Naive thymus-derived CD8-positive, alpha-beta T cell (primary cell): ENCODE measurements at regions not wholly inside any gene's neighbourhood (a gene's known extent, or its start where the extent isn't known, plus 50 kb on each side); places are given as distances from the start of the nearest gene placed in this dataset.

ENCODE experiments used
- ATAC-seq, 2 donors: fragments of 150-1000 bp; cut with Tn5 transposase in 1 of 2; sonication (Bioruptor Pico), chemical (Tn5 transposase) in 1 of 2; 1 replicate in 1 of 2; 2 replicates in 1 of 2; pipeline ENCODE4 v1.10.0; 2021; ENCODE audit warnings: mild to moderate bottlenecking in 2 of 2, moderate library complexity in 2 of 2
- POLR2A ChIA-PET: fragments of 350-600 bp; sonication (Branson Sonifier 250); formaldehyde crosslinking; loops from one replicate; lab custom pipeline; 2021; ENCODE audit warnings: antibody characterized with exemption; lab: Charles Lee
- DNase-seq, 10 donors: peaks; one replicate each; pipeline versions ENCODE4 v3.0.0 to v3.0.0-alpha.2; 2020 to 2022
- H3K27ac Mint-ChIP-seq, 10 donors: one replicate each; pipeline ENCODE4 v1.8.0; 2020 to 2022; ENCODE audit warnings: mild to moderate bottlenecking in 10 of 10, mixed read lengths in 10 of 10, moderate library complexity in 4 of 10, inconsistent platforms in 1 of 10
- H3K27me3 Mint-ChIP-seq, 5 donors: one replicate each; pipeline ENCODE4 v1.8.0; 2021 to 2022; ENCODE audit warnings: mixed read lengths in 5 of 5
- H3K36me3 Mint-ChIP-seq, 3 donors: one replicate each; pipeline ENCODE4 v1.8.0; 2020 to 2022; ENCODE audit warnings: mixed read lengths in 3 of 3, mild to moderate bottlenecking in 2 of 3, inconsistent platforms in 1 of 3
- H3K4me1 Mint-ChIP-seq, 4 donors: one replicate each; pipeline ENCODE4 v1.8.0; 2021 to 2022; ENCODE audit warnings: mixed read lengths in 4 of 4
- H3K4me3 Mint-ChIP-seq, 10 donors: one replicate each; pipeline ENCODE4 v1.8.0; 2020 to 2022; ENCODE audit warnings: mild to moderate bottlenecking in 10 of 10, mixed read lengths in 10 of 10, moderate library complexity in 6 of 10, inconsistent platforms in 1 of 10
- H3K9me3 Mint-ChIP-seq, 9 donors: one replicate each; pipeline ENCODE4 v1.8.0; 2020 to 2022; ENCODE audit warnings: mixed read lengths in 9 of 9, mild to moderate bottlenecking in 3 of 9, inconsistent platforms in 1 of 9, moderate library complexity in 1 of 9

GRCh38 chr1:4526747-4527146, 127.7 kb upstream of the AJAP1 start:
- no peaks in the 10 kb centered on the region for H3K9me3 Mint-ChIP-seq
- no peaks in the 10 kb centered on the region for H3K4me1 Mint-ChIP-seq
- no peak for ATAC-seq
- peaks cover 0 to 16% (median 10%) of the 10 kb centered on the region in 5 donors for H3K27me3 Mint-ChIP-seq
- DNase-seq: no peak
- H3K27ac Mint-ChIP-seq: no peak overlapping the region
- H3K36me3 Mint-ChIP-seq: no peaks in the 10 kb centered on the region
- no peak overlapping the region for H3K4me3 Mint-ChIP-seq
- POLR2A ChIA-PET: no interaction called here

DNA sequence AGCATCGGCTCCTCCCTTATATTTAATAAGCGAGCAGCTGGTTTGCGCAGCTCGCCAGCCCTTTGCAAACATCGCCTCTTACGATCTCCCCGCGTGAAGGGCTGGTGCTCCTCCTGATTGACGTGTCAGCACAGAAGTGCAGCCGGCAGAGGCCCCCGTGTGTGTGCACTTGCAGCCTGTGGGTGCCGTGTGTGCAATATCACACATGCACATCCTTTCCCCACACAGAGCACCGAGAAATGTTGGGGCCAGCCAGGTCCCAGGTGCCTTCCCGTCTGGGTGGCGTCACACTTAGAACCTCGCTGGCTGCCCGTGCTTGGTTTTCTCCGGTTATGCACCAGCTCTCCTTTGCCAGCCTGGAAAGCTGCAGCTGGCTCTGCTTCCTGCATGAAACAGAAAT, 126.6 kb upstream of the AJAP1 start:
- no peak for ATAC-seq
- POLR2A ChIA-PET: no interaction called here
- H3K27me3 Mint-ChIP-seq: peaks cover 0 to 24% (median 20%) of the 10 kb centered on the region in 5 donors

DNA sequence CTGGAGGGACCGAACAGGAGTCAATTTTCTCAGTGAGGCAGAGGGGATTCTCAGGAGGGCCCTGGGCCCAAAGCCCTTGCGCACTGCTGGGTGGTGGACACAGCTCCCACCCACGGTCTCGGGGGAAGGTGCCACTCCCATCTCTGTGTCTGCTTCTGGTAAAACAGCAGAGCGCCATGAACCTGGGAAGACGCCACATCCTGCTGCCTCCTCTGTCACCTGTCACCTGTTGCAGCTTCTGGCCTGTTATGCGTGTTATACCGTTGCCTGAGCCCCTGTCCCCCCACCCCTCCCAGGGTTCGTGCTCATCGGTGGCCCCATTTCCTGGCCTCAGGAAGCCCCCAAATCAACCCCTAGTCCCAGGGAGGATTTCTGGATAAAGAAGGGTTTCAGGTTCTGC, 125.8 kb upstream of the AJAP1 start:
- Mint-ChIP-seq H3K36me3 (no peaks in the 10 kb centered on the region), H3K9me3 (no peaks in the 10 kb centered on the region), H3K4me3 (no peak overlapping the region), H3K27me3 (peaks cover 0 to 25% (median 20%) of the 10 kb centered on the region in 5 donors), H3K4me1 (no peaks in the 10 kb centered on the region), H3K27ac (no peak overlapping the region)
- DNase-seq (no peak), ATAC-seq (no peak)
- POLR2A ChIA-PET: no interaction called here

More for the DNA sequence above, 126.6 kb upstream of the AJAP1 start:
- no peak for DNase-seq
- H3K4me1 Mint-ChIP-seq: no peaks in the 10 kb centered on the region
- H3K27ac Mint-ChIP-seq: no peak overlapping the region
- no peaks in the 10 kb centered on the region for H3K36me3 Mint-ChIP-seq
- H3K4me3 Mint-ChIP-seq: no peak overlapping the region
- H3K9me3 Mint-ChIP-seq: no peaks in the 10 kb centered on the region

GRCh38 chr1:4529446-4530165, 124.8 kb upstream of the AJAP1 start:
- DNase-seq (no peak), ATAC-seq (no peak)
- Mint-ChIP-seq H3K4me1 (no peaks in the 10 kb centered on the region), H3K36me3 (no peaks in the 10 kb centered on the region), H3K9me3 (peaks cover 0 to 2% (median 0%) of the 10 kb centered on the region in 9 donors), H3K27ac (no peak overlapping the region), H3K4me3 (no peak overlapping the region), H3K27me3 (peaks cover 0 to 29% (median 20%) of the 10 kb centered on the region in 5 donors)
- POLR2A ChIA-PET: no interaction called here

DNA sequence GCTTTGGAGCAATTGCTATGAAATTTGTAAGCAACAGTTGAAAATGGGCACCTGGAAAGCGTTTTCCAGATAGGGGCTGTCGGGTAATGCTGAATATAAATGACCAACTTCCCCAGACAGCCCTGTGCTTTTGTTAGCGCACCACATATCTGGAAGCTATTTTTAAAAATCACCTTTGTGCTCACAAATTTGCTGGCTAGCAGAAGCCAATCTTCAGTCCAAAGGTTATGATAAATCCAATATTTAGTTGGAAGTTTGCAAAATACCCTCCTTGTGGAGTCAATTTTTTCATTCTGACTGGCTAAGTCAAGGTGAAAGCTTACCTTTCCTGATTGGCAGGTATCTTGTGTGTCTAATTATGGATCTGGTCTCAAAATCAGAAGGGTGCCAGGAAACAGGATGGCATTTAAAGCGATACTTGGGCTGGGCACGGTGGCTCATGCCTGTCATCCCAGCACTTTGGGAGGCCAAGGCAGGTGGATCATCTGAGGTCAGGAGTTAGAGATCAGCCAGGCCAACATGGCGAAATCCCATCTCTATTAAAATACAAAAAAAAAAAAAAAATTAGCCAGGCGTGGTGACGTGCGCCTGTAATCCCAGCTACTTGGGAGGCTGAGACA, 124.1 kb upstream of the AJAP1 start:
- DNase-seq (no peak), ATAC-seq (no peak)
- no peaks in the 10 kb centered on the region for H3K4me1 Mint-ChIP-seq

DNA sequence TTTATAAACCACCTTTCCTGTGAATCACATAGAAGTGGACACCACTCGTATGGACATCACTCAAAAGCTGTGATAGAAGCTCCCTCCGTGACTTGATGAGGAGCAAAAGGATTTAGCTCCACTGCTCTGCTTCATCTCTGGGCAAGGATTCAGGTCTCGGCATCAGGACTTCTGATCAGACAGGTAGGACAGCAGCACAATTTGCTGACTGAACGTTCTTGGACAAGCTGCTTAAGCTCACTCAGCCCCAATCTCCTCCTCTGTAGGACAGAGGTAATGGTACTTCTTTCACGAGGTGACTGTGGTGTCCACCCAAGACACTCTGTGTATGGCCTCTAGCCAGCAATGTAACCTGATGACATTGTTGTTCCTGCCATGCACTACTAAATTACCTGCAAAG, 122.6 kb upstream of the AJAP1 start:
- no peak for DNase-seq
- no peak overlapping the region for H3K4me3 Mint-ChIP-seq
- POLR2A ChIA-PET: no interaction called here
- H3K36me3 Mint-ChIP-seq: no peaks in the 10 kb centered on the region
- H3K27me3 Mint-ChIP-seq: peaks cover 0 to 37% (median 19%) of the 10 kb centered on the region in 5 donors
- H3K9me3 Mint-ChIP-seq: peaks cover 0 to 5% (median 0%) of the 10 kb centered on the region in 9 donors
- ATAC-seq: no peak
- H3K4me1 Mint-ChIP-seq: no peaks in the 10 kb centered on the region
- H3K27ac Mint-ChIP-seq: no peak overlapping the region

More for the DNA sequence above, 124.1 kb upstream of the AJAP1 start:
- POLR2A ChIA-PET: no interaction called here
- H3K36me3 Mint-ChIP-seq: no peaks in the 10 kb centered on the region
- peaks cover 0 to 2% (median 0%) of the 10 kb centered on the region in 9 donors for H3K9me3 Mint-ChIP-seq
- H3K4me3 Mint-ChIP-seq: no peak overlapping the region
- H3K27ac Mint-ChIP-seq: no peak overlapping the region
- peaks cover 0 to 36% (median 20%) of the 10 kb centered on the region in 5 donors for H3K27me3 Mint-ChIP-seq

DNA sequence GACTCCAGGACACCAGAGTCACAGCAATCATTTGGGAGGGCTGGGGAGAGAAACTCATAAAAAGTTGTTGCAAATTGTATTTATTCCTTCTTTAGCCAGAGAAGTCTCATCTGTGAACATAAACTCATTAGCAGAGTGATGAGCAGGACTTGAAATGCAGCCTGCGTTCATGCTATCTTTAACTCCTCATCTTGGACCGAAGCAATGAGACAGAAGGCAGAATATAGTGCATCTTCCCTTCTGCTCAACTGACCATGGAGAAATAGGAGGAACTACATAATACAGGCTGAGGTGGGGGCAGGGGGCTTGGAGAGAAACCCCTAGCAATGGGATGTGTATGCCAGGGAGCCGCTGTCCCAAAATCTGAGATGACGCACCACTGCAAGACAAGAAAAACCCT, 121.8 kb upstream of the AJAP1 start:
- Mint-ChIP-seq H3K9me3 (peaks cover 0 to 5% (median 0%) of the 10 kb centered on the region in 9 donors), H3K4me3 (no peak overlapping the region), H3K36me3 (no peaks in the 10 kb centered on the region), H3K4me1 (no peaks in the 10 kb centered on the region), H3K27me3 (peaks cover 0 to 33% (median 15%) of the 10 kb centered on the region in 5 donors), H3K27ac (no peak overlapping the region)
- ATAC-seq (no peak), DNase-seq (no peak)
- POLR2A ChIA-PET: no interaction called here

- DNase-seq (no peak), ATAC-seq (no peak)
- POLR2A ChIA-PET: no interaction called here
- Mint-ChIP-seq H3K36me3 (no peaks in the 10 kb centered on the region), H3K27me3 (peaks cover 3 to 27% (median 16%) of the 10 kb centered on the region in 5 donors), H3K27ac (no peak overlapping the region), H3K4me3 (no peak overlapping the region), H3K4me1 (no peaks in the 10 kb centered on the region), H3K9me3 (peaks cover 0 to 34% (median 9%) of the 10 kb centered on the region in 9 donors)
Measured at GRCh38 chr1:4546911-4547310, 107.5 kb upstream of the AJAP1 start.

DNA sequence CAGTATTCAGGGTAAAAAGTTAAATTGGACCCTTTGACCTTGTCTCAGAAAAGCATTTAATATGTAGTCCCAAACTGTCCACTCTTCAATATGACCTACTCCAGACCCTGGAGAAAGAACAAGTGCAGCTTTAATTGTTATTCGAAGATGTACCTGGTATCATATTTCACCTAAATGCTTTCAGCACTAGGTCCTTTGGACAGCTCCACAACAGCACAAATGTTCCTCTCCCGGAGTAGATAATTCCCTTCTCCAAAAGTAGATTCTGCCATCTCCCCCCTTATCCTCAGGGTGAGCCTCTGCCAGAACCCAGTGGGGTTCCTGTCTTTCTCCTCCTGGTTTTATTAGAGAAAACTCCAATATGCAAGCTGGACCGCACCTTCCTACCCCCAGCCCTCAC, 104.5 kb upstream of the AJAP1 start:
- ATAC-seq (no peak), DNase-seq (no peak)
- Mint-ChIP-seq H3K4me1 (no peaks in the 10 kb centered on the region), H3K4me3 (no peak overlapping the region), H3K9me3 (peaks cover 0 to 16% (median 0%) of the 10 kb centered on the region in 9 donors), H3K27me3 (peaks cover 7 to 34% (median 27%) of the 10 kb centered on the region in 5 donors), H3K36me3 (no peaks in the 10 kb centered on the region), H3K27ac (no peak overlapping the region)
- POLR2A ChIA-PET: no interaction called here

GRCh38 chr1:4550941-4551340, 103.5 kb upstream of the AJAP1 start:
- Mint-ChIP-seq H3K27me3 (peaks cover 9 to 37% (median 22%) of the 10 kb centered on the region in 5 donors), H3K36me3 (no peaks in the 10 kb centered on the region), H3K4me3 (no peak overlapping the region), H3K9me3 (peaks cover 0 to 14% (median 0%) of the 10 kb centered on the region in 9 donors), H3K4me1 (no peaks in the 10 kb centered on the region), H3K27ac (no peak overlapping the region)
- DNase-seq (no peak), ATAC-seq (no peak)
- POLR2A ChIA-PET: no interaction called here

DNA sequence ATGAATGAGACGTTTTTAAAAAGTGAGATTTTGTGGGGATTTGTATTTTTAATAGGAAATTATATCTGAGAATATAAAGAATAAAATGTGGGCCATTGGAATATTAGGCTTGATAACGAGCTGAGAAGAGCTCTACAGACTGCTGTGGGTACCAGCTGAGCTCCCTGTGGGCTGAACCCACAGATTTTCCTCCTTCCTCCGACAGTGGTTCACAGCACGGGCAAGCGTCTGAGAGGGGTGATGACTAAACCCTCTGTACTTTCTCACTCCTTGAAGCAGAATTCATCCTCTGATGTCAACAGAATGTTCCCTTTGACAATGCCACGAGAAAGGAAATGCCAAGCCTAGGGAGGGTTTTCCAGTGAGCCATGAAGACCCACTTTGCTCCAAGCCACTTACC, 102.7 kb upstream of the AJAP1 start:
- ATAC-seq (no peak), DNase-seq (no peak)
- Mint-ChIP-seq H3K27ac (no peak overlapping the region), H3K36me3 (no peaks in the 10 kb centered on the region), H3K9me3 (peaks cover 0 to 14% (median 0%) of the 10 kb centered on the region in 9 donors), H3K27me3 (peaks cover 9 to 37% (median 20%) of the 10 kb centered on the region in 5 donors), H3K4me1 (no peaks in the 10 kb centered on the region), H3K4me3 (no peak overlapping the region)
- POLR2A ChIA-PET: no interaction called here

DNA sequence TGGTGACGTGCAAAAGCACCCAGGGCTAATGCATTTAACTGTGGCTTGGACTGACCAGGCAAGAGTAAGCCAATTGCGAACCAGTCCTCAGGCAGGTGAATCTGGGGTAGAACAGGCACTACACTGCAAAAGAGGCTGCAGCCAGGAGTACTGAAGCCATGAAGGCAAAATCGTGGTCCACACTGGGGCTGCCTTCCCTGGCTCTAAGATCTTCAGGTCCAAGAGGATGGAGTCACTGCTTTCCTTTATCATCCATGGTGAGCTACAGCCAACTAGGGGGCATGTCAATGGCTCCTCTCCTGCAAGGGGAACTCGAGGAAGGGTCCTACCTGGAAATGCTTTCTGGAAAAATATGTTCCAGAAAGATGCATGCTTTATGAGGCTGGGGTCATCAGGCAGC, 100.6 kb upstream of the AJAP1 start:
- H3K9me3 Mint-ChIP-seq: peaks cover 0 to 14% (median 0%) of the 10 kb centered on the region in 9 donors
- no peak for ATAC-seq
- H3K27me3 Mint-ChIP-seq: peaks cover 10 to 40% (median 18%) of the 10 kb centered on the region in 5 donors
- H3K4me1 Mint-ChIP-seq: no peaks in the 10 kb centered on the region
- H3K27ac Mint-ChIP-seq: no peak overlapping the region
- POLR2A ChIA-PET: no interaction called here
- H3K4me3 Mint-ChIP-seq: no peak overlapping the region
- DNase-seq: no peak
- H3K36me3 Mint-ChIP-seq: no peaks in the 10 kb centered on the region

DNA sequence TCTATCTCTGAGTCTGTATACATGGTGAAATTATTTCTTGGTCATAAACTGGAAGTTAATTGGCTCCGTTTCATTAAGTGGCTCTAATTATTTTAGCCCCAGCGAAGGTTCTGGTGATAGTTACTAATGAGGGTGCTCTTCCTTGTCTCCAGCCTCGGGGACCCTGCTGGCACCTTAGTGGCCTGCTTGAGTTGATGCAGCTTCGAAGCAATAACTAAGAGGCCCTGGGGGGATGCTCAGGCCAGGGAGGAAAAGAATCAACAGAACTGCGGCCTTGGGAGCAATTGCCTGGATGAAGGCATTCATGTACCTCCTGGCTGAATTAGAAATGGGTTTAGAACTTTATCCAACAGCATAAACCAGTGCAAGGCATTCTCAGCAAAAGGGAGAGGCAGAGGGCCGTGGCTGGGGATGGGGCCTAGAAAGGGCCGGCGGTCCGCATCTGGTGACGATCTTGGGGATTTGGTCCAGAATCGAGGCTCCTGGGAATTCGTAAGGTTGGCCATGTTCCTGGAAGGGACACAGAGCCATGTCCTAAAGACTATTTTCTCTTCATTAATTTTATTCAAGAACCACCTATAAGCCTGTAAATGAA, 100.0 kb upstream of the AJAP1 start:
- Mint-ChIP-seq H3K4me3 (no peak overlapping the region), H3K9me3 (peaks cover 0 to 14% (median 0%) of the 10 kb centered on the region in 9 donors), H3K4me1 (no peaks in the 10 kb centered on the region), H3K36me3 (no peaks in the 10 kb centered on the region), H3K27me3 (peaks cover 11 to 46% (median 21%) of the 10 kb centered on the region in 5 donors), H3K27ac (no peak overlapping the region)
- POLR2A ChIA-PET: no interaction called here
- DNase-seq (no peak), ATAC-seq (no peak)
